ENCODE measurements at regions not wholly inside any gene's neighbourhood (a gene's known extent, or its start where the extent isn't known, plus 50 kb on each side); places are given as distances from the start of the nearest gene placed in this dataset.

DNA sequence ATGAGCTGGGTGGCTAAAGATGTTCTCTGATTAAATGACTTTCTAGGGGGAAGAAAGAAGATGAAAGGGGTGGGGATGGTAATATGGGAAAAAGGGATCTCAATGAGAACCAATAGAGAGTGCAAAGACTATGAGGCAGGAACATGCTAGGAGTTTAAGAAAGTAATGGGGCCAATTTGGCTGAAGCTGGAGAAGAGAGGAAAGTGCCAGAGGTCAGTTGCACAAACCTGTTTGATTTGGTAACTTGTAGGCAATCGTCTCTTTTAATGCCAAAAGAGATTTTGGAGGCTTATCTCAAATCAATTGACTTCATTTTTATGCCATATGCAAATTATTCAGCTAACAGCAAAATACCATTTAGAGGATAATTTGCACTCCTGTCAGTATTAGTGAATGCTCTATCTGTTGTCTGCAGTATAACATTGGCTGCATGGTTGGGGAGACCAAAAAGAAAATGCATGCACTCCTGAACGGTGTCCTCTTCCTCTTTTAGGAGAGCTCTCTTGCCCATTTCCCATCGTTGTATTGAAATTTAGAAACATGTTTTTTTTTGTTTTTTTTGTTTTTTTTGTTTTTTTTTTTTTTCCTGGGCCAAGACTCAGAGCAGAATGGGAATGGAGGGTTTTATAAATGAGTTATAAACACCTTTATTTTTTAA, 193.9 kb downstream of the BTBD3 start:
- Histone ChIP-seq H2AFZ (ENCODE audit: low read depth, low read length) (no peak overlapping the region), H3K4me3 (no peak overlapping the region), H3K4me2 (ENCODE audit: insufficient read depth, low read length) (no peak overlapping the region), H3K4me1 (replicated peaks in 1 of 2; ENCODE audit: control insufficient read depth in 2 of 2, insufficient read depth in 2 of 2, low read length in 2 of 2) (no peaks in the 10 kb centered on the region), H4K20me1 (replicated peaks; ENCODE audit: control insufficient read depth, insufficient read depth, low read length) (no peaks in the 10 kb centered on the region), H3K27ac (ENCODE audit: extremely low read depth, low read depth, low read length) (no peak overlapping the region), H3K79me2 (ENCODE audit: control insufficient read depth, insufficient read depth, low read length) (no peaks in the 10 kb centered on the region), H3K36me3 (ENCODE audit: control insufficient read depth, insufficient read depth, low read length) (no peaks in the 10 kb centered on the region), H3K9me1 (ENCODE audit: control insufficient read depth, insufficient read depth, low read length) (no peaks in the 10 kb centered on the region), H3K27me3 (ENCODE audit: control insufficient read depth in 2 of 2, insufficient read depth in 2 of 2, low read length in 2 of 2) (no peaks in the 10 kb centered on the region), H3K9me3 (replicated peaks; ENCODE audit: control insufficient read depth, insufficient read depth, low read depth, low read length) (no peaks in the 10 kb centered on the region), H3K9ac (ENCODE audit: insufficient read depth in 1 of 2, low read depth in 2 of 2, low read length in 2 of 2) (no peak overlapping the region)
- 0% methylated on average over 2 of the region's 3 CpGs for WGBS (ENCODE audit: insufficient coverage, low coverage, missing lambda C conversion rate)
- ChIA-PET CTCF (ENCODE audit: low intra/inter-chr PET ratio) (no interaction called here), POLR2A (no interaction called here)
- ATAC-seq, result no peak
- TF ChIP-seq, protein P1, sequence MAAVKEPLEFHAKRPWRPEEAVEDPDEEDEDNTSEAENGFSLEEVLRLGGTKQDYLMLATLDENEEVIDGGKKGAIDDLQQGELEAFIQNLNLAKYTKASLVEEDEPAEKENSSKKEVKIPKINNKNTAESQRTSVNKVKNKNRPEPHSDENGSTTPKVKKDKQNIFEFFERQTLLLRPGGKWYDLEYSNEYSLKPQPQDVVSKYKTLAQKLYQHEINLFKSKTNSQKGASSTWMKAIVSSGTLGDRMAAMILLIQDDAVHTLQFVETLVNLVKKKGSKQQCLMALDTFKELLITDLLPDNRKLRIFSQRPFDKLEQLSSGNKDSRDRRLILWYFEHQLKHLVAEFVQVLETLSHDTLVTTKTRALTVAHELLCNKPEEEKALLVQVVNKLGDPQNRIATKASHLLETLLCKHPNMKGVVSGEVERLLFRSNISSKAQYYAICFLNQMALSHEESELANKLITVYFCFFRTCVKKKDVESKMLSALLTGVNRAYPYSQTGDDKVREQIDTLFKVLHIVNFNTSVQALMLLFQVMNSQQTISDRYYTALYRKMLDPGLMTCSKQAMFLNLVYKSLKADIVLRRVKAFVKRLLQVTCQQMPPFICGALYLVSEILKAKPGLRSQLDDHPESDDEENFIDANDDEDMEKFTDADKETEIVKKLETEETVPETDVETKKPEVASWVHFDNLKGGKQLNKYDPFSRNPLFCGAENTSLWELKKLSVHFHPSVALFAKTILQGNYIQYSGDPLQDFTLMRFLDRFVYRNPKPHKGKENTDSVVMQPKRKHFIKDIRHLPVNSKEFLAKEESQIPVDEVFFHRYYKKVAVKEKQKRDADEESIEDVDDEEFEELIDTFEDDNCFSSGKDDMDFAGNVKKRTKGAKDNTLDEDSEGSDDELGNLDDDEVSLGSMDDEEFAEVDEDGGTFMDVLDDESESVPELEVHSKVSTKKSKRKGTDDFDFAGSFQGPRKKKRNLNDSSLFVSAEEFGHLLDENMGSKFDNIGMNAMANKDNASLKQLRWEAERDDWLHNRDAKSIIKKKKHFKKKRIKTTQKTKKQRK (IDR thresholded peaks at IDR 0.05; ENCODE audit: borderline replicate concordance, low read depth, low read length), result no peak
- no peak for TF ChIP-seq ZBTB17 (CRISPR knock-in tag; IDR thresholded peaks at IDR 0.05)
- no peak for TF ChIP-seq ZNF239 (CRISPR knock-in tag; IDR thresholded peaks at IDR 0.05)
- TF ChIP-seq, protein P2, sequence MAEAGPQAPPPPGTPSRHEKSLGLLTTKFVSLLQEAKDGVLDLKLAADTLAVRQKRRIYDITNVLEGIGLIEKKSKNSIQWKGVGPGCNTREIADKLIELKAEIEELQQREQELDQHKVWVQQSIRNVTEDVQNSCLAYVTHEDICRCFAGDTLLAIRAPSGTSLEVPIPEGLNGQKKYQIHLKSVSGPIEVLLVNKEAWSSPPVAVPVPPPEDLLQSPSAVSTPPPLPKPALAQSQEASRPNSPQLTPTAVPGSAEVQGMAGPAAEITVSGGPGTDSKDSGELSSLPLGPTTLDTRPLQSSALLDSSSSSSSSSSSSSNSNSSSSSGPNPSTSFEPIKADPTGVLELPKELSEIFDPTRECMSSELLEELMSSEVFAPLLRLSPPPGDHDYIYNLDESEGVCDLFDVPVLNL (CRISPR knock-in tag; IDR thresholded peaks at IDR 0.05; ENCODE audit: low read depth), result no peak
- intact Hi-C loops (cut with micrococcal nuclease), result no loop called here
- no peak for DNase-seq (ENCODE audit: extremely low read depth in 1 of 4, low spot score in 3 of 4)
- BruUV-seq (replicated peaks), result no TSS peak
- no peak for FAIRE-seq
- in situ Hi-C loops (cut with MboI), result no loop called here
